ENCODE measurements at regions not wholly inside any gene's neighbourhood (a gene's known extent, or its start where the extent isn't known, plus 50 kb on each side); places are given as distances from the start of the nearest gene placed in this dataset.

DNA sequence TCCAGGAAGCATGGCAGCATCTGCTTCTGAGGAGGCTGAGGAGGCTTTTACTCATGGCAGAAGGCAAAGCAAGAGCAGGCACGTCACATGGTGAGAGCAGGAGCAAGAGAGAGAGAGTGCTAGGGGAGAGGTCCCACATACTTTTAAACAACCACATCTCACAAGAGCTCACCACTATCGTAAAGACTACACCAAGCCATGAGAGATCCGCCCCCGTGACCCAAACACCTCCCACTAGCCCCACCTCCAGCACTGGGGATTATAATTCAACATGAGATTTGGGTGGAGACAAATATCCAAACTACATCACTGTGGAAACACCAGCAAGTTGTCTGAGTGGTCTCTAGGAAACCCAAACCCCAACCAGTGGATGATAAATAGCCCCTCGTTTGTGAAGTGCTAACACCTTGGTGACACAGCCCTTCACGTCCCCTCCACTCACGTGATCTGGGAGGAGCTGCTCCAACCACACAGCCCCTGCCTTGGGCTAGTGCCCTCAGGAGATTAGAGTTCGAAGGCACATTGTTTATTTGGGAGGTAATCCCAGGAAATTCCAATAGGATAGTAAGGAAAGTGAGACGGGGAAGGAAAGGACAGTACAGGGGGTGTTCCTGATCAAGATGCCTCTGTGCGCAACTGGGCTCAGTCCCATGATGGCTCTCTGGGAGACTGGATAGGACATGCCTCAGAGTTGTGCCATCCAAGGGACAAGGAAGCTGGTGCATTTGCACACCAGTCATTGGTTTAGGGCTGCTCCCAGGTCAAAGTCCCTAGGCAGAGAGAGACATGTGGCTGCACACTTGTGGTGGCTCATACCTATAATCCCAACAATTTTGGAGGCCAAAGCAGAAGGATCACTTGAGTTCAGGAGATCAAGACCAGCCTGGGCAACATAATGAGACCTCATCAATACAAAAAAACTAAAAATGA is 80.6 kb upstream of the CTNNB1 start:
- no peak for DNase-seq

DNA sequence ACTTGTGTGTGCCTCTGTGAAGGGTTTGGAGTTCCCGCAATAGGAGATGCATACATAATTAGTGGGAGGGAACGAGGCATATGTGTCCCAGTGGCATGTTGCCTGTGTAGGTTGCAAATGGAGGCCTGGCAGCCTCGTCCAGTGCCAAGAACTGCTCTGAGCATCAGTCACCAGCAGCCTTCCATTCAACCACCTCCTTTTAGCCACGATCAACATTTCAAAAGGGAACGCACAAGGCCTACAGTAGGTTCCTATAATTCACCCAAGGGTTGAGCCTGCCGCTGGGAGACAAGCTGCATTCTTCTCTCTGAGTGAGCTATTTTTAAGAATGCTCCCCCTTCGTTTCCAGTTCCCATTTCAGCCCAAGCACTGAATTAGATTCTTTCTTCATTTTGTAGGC is 78.8 kb upstream of the CTNNB1 start:
- no peak for DNase-seq

DNA sequence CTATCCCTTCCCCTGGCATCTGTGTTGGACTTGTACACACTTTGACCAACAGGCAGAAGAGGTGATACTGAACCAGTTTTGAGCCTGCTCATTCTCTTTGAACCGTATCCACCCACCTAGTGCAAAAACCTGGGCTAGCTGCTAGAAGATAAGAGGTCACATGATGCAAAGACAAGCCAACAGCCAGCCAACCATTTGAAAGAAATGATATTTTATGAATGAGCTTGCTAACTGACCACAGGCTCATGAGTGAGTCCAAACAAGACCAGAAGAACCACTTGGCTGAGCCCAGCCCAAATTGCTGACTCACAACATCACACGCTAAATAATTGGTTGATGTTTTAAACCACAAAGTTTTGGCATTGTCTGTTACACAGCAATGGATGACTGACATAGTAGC is 74.0 kb upstream of the CTNNB1 start:
- no peak for DNase-seq

DNA sequence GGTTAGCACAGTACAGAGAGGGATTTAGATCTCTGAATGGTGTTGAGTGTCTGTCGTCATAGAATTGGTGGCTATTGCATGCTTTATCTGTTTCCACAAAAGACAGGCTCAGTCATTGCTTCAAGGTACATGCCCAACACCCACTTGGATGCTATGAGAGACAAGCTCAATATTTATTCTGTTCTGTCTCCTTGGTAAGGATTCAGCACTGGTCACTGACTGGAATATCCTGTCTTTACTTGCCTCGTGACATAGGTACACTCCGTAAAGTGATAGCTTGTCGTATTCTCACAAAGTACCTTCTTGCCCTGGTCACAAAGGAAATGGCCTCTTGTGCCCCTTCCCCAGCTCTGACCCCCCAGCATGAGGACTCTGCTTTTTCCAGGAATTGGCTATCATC is 72.8 kb upstream of the CTNNB1 start:
- DNase-seq, result no peak

DNA sequence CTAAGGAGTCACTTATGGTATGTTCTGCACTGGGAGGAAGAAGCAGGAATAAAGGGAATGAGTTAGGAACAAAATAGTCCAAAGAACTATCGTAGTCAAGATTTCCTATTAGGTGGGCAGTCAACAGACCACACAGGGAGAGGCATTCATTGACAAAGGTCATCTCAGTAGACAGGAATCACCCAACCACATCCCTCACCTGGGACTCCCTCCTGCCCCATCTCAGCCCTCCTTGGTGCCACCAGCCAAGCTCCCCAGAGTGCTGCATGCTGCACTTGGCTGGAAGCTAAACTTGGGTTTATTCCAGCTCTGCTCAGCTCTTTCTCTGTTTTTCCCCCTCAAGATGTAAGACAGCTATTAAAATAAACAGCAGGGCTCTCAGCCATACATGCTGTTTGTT is 72.3 kb upstream of the CTNNB1 start:
- DNase-seq, result no peak

DNA sequence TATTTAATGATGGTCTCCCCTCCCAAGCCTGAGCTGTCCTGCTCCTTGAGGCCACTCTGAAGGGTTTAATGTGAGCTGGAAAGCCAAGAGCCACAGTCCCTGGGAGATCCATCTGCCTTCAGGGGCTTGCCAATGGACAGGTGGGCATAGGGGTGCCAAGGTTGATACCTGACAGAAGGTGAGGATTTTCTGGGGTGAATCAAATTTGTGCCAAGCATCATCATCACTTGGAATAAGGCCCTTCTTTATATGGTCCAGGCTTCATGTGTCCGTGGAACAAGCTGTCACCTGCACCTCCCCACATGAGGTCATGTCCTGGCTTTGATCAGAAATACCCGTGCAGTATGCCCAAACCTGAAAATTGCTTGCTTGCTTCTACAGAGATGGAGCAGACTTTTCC is 71.9 kb upstream of the CTNNB1 start:
- no peak for DNase-seq

DNA sequence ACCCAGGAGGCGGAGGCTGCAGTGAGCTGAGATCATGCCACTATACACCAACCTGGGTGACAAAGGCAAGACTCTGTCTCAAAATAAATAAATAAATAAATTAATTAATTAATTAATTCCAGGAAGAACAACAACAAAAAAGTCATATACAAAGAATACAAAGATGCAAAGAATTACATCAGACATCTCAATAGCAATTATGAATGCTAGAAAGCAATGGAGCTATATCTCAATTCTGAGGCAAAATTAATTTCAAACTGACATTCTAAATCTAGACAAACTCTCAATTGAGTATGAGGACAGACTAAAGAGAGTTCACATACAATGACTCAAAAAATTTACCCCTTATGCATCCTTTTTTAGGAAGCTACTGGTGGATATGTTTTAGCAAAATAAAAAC is 69.6 kb upstream of the CTNNB1 start:
- no peak for DNase-seq

DNA sequence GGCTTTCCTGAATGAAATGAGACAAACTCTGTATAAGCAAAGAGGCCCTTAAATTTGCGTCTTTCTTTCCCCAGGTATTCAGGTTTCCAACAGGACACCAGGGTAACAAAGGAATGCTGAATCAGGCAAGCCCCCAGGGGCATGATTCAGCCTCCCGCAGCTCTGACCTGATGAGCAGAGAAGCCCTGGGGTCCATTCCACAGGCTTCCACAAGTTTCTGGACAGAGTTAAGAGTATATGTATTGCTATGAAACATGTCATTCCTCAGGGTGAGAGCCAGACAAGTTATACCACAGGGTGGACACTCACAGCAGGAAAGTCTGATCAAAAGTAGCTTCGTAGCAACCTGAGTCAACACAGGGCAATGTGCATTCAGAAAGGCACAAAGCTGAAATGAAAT is 68.1 kb upstream of the CTNNB1 start:
- no peak for DNase-seq

DNA sequence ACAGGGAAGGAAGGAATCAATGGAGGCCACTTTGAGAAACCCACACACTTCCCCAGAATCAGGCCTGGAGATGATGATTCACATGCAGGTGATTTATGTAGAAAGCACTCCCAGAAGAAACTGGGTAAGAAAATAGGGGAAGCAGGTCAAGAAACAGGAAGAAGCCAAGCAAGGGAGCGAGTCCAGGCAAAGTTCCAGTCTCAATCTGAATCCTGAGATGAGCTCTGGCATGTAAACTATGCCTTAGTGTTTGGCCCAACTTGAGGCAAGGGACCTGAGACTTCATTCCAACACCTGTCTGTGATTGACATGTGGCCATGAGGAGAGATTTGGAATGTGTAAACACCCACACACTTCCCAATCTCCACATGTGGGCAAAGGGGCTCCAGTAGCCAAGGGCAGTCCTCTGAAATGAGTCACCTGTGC is 61.6 kb upstream of the CTNNB1 start:
- no peak for DNase-seq

DNA sequence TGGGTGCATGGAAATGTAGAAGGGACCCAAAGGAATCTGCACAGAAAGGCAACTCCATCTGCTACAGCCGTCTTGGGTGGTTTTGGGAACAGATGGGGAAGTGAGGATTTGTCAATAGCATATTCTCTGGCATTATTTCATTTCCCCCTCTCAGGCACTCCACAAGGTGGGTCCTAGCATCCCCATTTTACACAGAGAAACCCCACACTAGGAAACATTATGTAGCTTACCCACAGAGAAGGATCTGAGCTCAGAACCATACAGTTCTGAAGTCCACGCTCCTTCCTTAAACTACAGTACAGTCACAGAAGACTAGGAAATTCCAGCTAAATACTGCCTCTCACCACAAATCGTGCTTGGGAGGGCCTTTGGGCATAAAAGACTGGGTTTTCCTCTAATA is 61.2 kb upstream of the CTNNB1 start:
- DNase-seq, result no peak

DNA sequence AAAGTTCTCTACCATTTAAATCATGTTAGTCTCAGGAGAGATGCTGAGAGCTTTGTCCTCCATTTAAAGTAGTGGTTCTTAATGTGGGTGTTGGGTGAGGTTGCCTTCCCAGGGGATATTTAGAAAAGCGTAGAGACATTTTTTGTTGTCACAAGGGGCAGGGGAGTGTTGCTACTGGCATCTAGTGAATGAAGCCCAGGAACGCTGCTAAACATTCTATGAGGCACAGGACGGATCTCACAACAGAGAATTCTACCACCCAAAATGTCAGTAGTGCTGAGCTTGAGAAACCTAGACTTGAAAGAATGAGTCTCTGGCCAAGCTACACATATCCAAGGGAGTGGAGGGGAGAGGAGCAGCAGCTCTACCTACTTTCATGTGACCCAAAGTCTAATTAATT is 60.7 kb upstream of the CTNNB1 start:
- DNase-seq, result no peak

DNA sequence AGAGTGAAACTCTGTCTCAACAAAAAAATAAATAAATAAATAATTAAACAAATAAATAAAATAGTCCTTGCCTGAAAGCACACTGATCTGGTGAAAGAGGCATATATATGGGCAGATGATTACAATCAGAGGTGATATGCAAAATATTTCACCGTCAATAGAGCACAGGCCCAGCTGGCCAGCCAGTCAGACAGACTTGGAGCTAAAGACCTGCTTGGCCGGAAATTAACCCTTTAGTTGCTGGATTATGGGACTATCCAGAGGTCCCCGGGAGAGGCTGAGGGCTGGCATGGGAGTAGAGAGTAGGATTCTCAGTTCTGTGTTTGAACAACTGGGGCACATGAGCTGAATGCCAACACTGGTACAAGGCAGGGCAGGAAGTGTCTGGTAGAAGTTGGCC is 59.1 kb upstream of the CTNNB1 start:
- no peak for DNase-seq

DNA sequence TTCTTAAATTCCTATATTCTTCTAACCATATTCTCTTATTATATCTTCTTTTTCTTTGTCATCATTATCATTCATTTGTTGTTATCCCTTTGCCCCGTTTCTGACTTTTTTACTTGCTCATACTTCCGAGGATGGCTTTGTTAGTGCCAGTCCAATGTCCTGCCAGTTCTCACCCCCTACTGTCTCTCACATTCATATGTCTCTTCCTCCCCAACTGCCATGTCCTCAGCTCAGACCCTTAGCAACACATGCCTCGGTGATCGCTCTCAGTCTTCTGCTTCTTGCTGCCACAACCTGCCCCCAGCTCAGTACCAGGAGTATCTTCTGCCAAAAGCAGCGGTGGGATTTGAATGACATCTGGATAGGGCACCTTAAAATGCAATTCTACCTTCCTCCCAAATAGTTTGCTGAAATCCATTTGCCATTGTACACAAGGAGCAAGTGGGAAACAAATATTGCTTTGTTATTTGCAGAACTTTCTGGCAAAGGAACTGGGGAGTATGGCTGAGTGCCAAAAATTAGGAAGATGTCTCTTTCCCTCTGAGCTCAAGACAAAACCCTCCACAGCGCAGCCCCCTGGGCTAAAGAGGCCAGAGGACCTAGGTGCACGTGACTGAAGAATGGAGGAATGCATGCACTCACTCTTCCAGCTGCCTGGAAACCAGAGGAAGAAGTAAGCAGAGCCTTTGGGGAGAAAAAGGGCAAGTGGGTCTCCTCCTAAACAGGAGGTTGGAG is 57.7 kb upstream of the CTNNB1 start:
- no peak for DNase-seq

DNA sequence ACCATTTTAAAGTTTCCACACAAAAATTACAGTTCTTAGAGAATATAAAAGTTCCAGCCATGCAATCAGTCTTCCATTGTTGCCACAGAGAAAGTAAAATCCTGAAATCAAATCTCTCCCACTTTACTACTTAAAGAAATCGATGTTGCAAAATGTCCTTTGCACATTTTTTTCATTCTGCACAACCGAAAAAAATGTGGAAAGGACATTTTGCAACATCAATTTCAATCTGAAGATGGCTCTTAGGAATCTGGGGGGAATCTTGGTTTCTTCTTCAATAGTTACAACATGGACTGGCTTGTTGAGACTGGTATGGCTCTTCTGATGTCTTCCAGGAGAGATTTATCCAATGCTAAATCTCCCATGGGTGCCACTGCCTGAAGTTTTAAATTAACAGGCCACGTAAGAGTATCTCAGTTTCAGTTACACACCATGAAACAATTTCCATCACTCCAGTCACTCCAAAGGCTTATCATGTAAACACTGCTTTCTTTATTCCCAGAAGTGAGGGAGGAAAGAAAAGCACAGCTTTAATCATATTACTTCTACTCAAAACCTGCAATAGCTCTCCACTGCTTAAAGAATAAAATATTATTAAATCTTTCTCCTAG is 55.8 kb upstream of the CTNNB1 start:
- DNase-seq, result no peak

DNA sequence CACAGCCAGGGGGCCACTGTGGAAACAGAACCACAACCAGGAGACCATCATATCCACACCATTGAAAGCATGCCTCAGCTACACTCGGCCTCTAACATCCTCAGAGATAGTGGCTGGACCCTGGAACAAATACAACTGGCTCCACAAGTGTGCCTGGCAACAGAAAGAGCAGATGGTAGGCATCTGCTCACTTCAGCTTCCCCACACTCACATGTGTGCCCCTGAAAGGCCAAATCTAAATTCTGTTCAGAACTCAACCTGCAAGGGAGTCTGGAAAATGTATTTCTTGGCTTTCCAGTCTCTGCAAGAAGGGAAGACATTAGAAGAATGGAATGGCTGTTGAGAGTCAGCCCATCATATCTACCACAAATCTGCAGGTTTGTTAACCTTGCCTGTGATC is 54.7 kb upstream of the CTNNB1 start:
- DNase-seq, result no peak

DNA sequence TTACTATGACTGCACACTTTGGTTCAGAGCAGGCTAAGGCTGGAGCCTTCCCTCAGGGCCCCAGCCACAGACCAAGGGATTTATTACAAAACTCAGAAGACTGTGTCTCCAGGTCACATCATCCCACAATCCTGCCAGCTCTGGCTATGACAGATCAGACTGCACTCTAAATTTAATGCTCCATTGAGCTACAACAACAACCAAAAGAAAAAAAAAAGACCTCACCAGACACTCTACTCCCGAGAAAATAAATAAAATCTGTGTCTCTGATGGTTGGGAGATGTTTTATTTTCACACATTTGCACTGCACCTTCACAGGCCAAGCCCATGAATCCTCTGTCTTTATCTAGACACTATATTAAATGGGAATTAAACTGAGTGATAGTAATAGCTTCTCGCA is 50.8 kb upstream of the CTNNB1 start:
- DNase-seq, result no peak

DNA sequence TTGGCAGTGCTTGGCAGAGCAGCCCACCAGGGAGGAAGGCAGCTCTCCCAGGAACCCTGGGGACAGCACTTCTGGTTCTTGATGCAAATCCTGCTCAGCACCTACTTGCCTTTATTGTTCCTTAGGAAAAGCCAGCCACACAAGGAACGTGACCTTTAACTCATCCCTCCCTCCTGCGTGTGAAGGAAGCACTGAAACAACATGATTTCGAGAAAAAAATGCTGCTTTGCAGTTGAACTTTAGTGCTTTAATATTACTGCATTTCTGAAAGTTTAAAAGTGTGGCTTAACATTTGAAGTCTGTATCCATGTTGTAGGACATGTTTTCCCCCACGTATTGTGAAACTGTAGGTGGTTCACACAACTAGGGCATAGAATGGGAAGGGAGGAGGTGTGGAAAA is 50.4 kb upstream of the CTNNB1 start:
- no peak for DNase-seq

Measured in T-helper 9 cell (primary cell).